Neural cell (in vitro differentiated cells): ENCODE measurements at regions not wholly inside any gene's neighbourhood (a gene's known extent, or its start where the extent isn't known, plus 50 kb on each side); places are given as distances from the start of the nearest gene placed in this dataset.

Experiments used
- H2AFZ ChIP-seq: fragments of 200-600, 300-800 bp; sonication (generic), shearing (Covaris generic); 2 replicates; pipeline ENCODE4 v1.6.0; 2014; ENCODE audit warnings: low read depth, mild to moderate bottlenecking, antibody characterized with exemption, low read length, moderate library complexity
- H3F3A ChIP-seq: fragments of 200-600 bp; shearing (Covaris generic); 2 replicates; pipeline ENCODE4 v1.6.1; 2016; ENCODE audit warnings: mild to moderate bottlenecking, moderate library complexity, mixed read lengths, antibody characterized with exemption, low read length; ENCODE audit not compliant: insufficient read depth, poor library complexity, severe bottlenecking
- H3K27ac ChIP-seq: fragments of 200-600, 300-800 bp; sonication (generic), shearing (Covaris generic); 2 replicates; pipeline ENCODE4 v1.5.1; 2014; ENCODE audit warnings: mild to moderate bottlenecking, low read length, moderate library complexity
- H3K27me3 ChIP-seq: fragments of 300-800, 200-600 bp; sonication (generic), shearing (Covaris generic); 2 replicates; pipeline ENCODE4 v1.6.0; 2014; ENCODE audit warnings: mild to moderate bottlenecking, low read depth, low read length, moderate library complexity; ENCODE audit not compliant: insufficient read depth
- H3K36me3 ChIP-seq: fragments of 300-800, 200-600 bp; sonication (generic), shearing (Covaris generic); 2 replicates; pipeline ENCODE4 v1.5.1; 2014; ENCODE audit warnings: mild to moderate bottlenecking, antibody characterized with exemption, low read length, moderate library complexity; ENCODE audit not compliant: insufficient read depth
- H3K4me2 ChIP-seq: fragments of 300-800, 200-600 bp; sonication (generic), shearing (Covaris generic); 2 replicates; pipeline ENCODE4 v1.6.0; 2014; ENCODE audit warnings: mild to moderate bottlenecking, low read length
- H3K4me3 ChIP-seq: fragments of 300-800, 200-600 bp; sonication (generic), shearing (Covaris generic); 2 replicates; pipeline ENCODE4 v1.5.1; 2014; ENCODE audit warnings: mild to moderate bottlenecking, low read length, moderate library complexity
- H3K79me2 ChIP-seq: fragments of 200-600 bp; shearing (Covaris generic); replicated peaks from 2 replicates; pipeline ENCODE4 v1.6.0; 2014; ENCODE audit warnings: mild to moderate bottlenecking, low read length, moderate library complexity; ENCODE audit not compliant: insufficient read depth
- H3K9ac ChIP-seq: fragments of 300-800, 200-600 bp; sonication (generic), shearing (Covaris generic); 2 replicates; pipeline ENCODE4 v1.6.1; 2016; ENCODE audit warnings: mild to moderate bottlenecking, low read length, mixed read lengths
- H3K9me2 ChIP-seq: fragments of 200-600 bp; shearing (Covaris generic); 2 replicates; pipeline ENCODE4 v1.6.1; 2016; ENCODE audit warnings: mild to moderate bottlenecking, low read length, mixed read lengths; ENCODE audit not compliant: insufficient read depth
- H3K9me3 ChIP-seq: fragments of 200-600, 300-800 bp; sonication (generic), shearing (Covaris generic); 2 replicates; pipeline ENCODE4 v1.6.1; 2016; ENCODE audit warnings: mild to moderate bottlenecking, mixed run types, low read length, moderate library complexity, mixed read lengths
- H4K20me1 ChIP-seq: fragments of 200-600 bp; shearing (Covaris generic); 2 replicates; pipeline ENCODE4 v1.6.1; 2016; ENCODE audit warnings: mild to moderate bottlenecking, mixed run types; ENCODE audit not compliant: insufficient read depth
- CTCF ChIP-seq: fragments of 450-650 bp; IDR thresholded peaks from 2 replicates; pipeline ENCODE4 v1.5.1; 2014; ENCODE audit warnings: antibody characterized with exemption, mild to moderate bottlenecking, moderate library complexity; ENCODE audit not compliant: poor library complexity, severe bottlenecking
- EP300 ChIP-seq: fragments of 450-650 bp; conservative IDR thresholded peaks from 2 replicates; pipeline ENCODE4 v1.6.1; 2014; ENCODE audit warnings: antibody characterized with exemption, mild to moderate bottlenecking, moderate library complexity; ENCODE audit not compliant: poor library complexity, severe bottlenecking
- EZH2 ChIP-seq: fragments of 200-600, 300-800 bp; shearing (Covaris generic), sonication (generic); IDR thresholded peaks from 2 replicates; pipeline ENCODE4 v1.6.1; 2014; ENCODE audit warnings: antibody characterized with exemption, low read length, borderline replicate concordance, mild to moderate bottlenecking; ENCODE audit not compliant: insufficient read depth, poor library complexity, severe bottlenecking
- MXI1 ChIP-seq: fragments of 450-650 bp; conservative IDR thresholded peaks from 2 replicates; pipeline ENCODE4 v1.6.1; 2014; ENCODE audit warnings: antibody characterized with exemption, mild to moderate bottlenecking; ENCODE audit not compliant: poor library complexity, severe bottlenecking
- POLR2AphosphoS5 ChIP-seq: IDR thresholded peaks from 2 replicates; pipeline ENCODE4 v1.6.1; 2012
- RAD21 ChIP-seq: fragments of 450-650 bp; conservative IDR thresholded peaks from 2 replicates; pipeline ENCODE4 v1.6.1; 2014; ENCODE audit warnings: antibody characterized with exemption, mild to moderate bottlenecking, moderate library complexity
- SMC3 ChIP-seq: fragments of 450-650 bp; conservative IDR thresholded peaks from 2 replicates; pipeline ENCODE4 v1.6.1; 2014; ENCODE audit warnings: antibody characterized with exemption, mild to moderate bottlenecking, moderate library complexity; ENCODE audit not compliant: poor library complexity
- TAF1 ChIP-seq: IDR thresholded peaks from 2 replicates; pipeline ENCODE4 v1.6.1; 2012; ENCODE audit warnings: low read depth

GRCh38 chr14:76946753-76947077 lies 81.8 kb downstream of the IRF2BPL start:
- no peak for TF ChIP-seq EP300
- TF ChIP-seq MXI1 = no peak
- TF ChIP-seq TAF1 = no peak
- no peak for TF ChIP-seq SMC3
- no peak for TF ChIP-seq RAD21
- H3K9ac ChIP-seq = peak overlapping the region; percentile 67
- no peaks in the 10 kb centered on the region for H3K9me2 ChIP-seq
- H3K36me3 ChIP-seq = no peaks in the 10 kb centered on the region
- no peaks in the 10 kb centered on the region for H3F3A ChIP-seq
- no peak overlapping the region for H3K4me2 ChIP-seq
- H3K27ac ChIP-seq = peak overlapping the region; percentile 92
- H3K79me2 ChIP-seq = no peaks in the 10 kb centered on the region
- no peaks in the 10 kb centered on the region for H3K9me3 ChIP-seq
- H2AFZ ChIP-seq = peak overlapping the region; percentile 73
- peak overlapping the region; percentile 48 for H3K4me3 ChIP-seq
- no peaks in the 10 kb centered on the region for H3K27me3 ChIP-seq
- H4K20me1 ChIP-seq = no peaks in the 10 kb centered on the region

- no peak overlapping the region for H3K27ac ChIP-seq
- no peak overlapping the region for H3K9ac ChIP-seq
- no peak overlapping the region for H2AFZ ChIP-seq
- H3K36me3 ChIP-seq = no peaks in the 10 kb centered on the region
- H3K9me3 ChIP-seq = no peaks in the 10 kb centered on the region
- H3K9me2 ChIP-seq = no peaks in the 10 kb centered on the region
- H4K20me1 ChIP-seq = no peaks in the 10 kb centered on the region
- no peak overlapping the region for H3K4me3 ChIP-seq
- no peaks in the 10 kb centered on the region for H3K79me2 ChIP-seq
- H3K27me3 ChIP-seq = no peaks in the 10 kb centered on the region
- no peak for TF ChIP-seq CTCF
- no peak for TF ChIP-seq RAD21
- TF ChIP-seq MXI1 = no peak
- TF ChIP-seq POLR2AphosphoS5 = no peak
- TF ChIP-seq EP300 = no peak
- no peaks in the 10 kb centered on the region for H3F3A ChIP-seq
- no peak overlapping the region for H3K4me2 ChIP-seq
Measured at GRCh38 chr14:76943072-76943471, 85.4 kb downstream of the IRF2BPL start.

GRCh38 chr14:76941946-76942805 lies 86.3 kb downstream of the IRF2BPL start:
- H3K27ac ChIP-seq = no peak overlapping the region
- H3K9ac ChIP-seq = no peak overlapping the region
- H2AFZ ChIP-seq = no peak overlapping the region
- H3K36me3 ChIP-seq = no peaks in the 10 kb centered on the region
- H3K4me2 ChIP-seq = no peak overlapping the region
- H4K20me1 ChIP-seq = no peaks in the 10 kb centered on the region
- TF ChIP-seq EZH2 (no peak), EP300 (no peak), CTCF (no peak), SMC3 (no peak)
- H3K4me3 ChIP-seq = no peak overlapping the region
- no peaks in the 10 kb centered on the region for H3K79me2 ChIP-seq
- H3K9me3 ChIP-seq = no peaks in the 10 kb centered on the region
- no peaks in the 10 kb centered on the region for H3K9me2 ChIP-seq
- no peaks in the 10 kb centered on the region for H3F3A ChIP-seq
- no peaks in the 10 kb centered on the region for H3K27me3 ChIP-seq
